ENCODE measurements at regions not wholly inside any gene's neighbourhood (a gene's known extent, or its start where the extent isn't known, plus 50 kb on each side); places are given as distances from the start of the nearest gene placed in this dataset.

GRCh38 chr4:170243662-170244288 is 154.0 kb upstream of the AADAT start (continued):
- no peak for TF ChIP-seq REST (IDR thresholded peaks at IDR 0.05; ENCODE audit: unreplicated experiment)
- TF ChIP-seq EZH2 (IDR thresholded peaks at IDR 0.05; ENCODE audit: low read depth, unreplicated experiment): no peak
- TF ChIP-seq CREB1 (CRISPR knock-in tag; IDR thresholded peaks at IDR 0.05; ENCODE audit: low read depth): no peak
- no peak for TF ChIP-seq ZNF331 (CRISPR knock-in tag; IDR thresholded peaks at IDR 0.05; ENCODE audit: low read depth)
- no peak for TF ChIP-seq ZNF114 (CRISPR knock-in tag; IDR thresholded peaks at IDR 0.05)
- no peak for TF ChIP-seq ETS1 (IDR thresholded peaks at IDR 0.05)

GRCh38 chr4:170242471-170242870 is 152.7 kb upstream of the AADAT start:
- Histone ChIP-seq H3K4me2 (no peak overlapping the region), H2AFZ (no peak overlapping the region), H3K79me2 (replicated peaks; ENCODE audit: insufficient read depth) (no peaks in the 10 kb centered on the region), H3K27me3 (ENCODE audit: insufficient read depth) (no peaks in the 10 kb centered on the region), H3F3A (replicated peaks; ENCODE audit: low read depth) (no peaks in the 10 kb centered on the region), H3K4me3 (no peak overlapping the region), H3K4me1 (ENCODE audit: insufficient read depth) (peaks cover 10% of the 10 kb centered on the region), H4K20me1 (replicated peaks; ENCODE audit: insufficient read depth) (no peaks in the 10 kb centered on the region), H3K9me2 (ENCODE audit: insufficient read depth) (no peaks in the 10 kb centered on the region), H3K27ac (ENCODE audit: low read depth) (no peak overlapping the region), H3K36me3 (ENCODE audit: insufficient read depth) (no peaks in the 10 kb centered on the region; the same call in 1 of the 2 replicates)
- no peak for ATAC-seq
- Mint-ChIP-seq H3K9me3 (no peaks in the 10 kb centered on the region), H3K36me3 (ENCODE audit: low read depth) (no peaks in the 10 kb centered on the region), H3K4me3 (no peak overlapping the region), H3K27ac (no peak overlapping the region), H3K27me3 (ENCODE audit: insufficient read depth, low read depth, poor library complexity) (peaks cover 2% of the 10 kb centered on the region), H3K4me1 (peaks cover 9% of the 10 kb centered on the region)
- no peak for TF ChIP-seq CREB1 (CRISPR knock-in tag; IDR thresholded peaks at IDR 0.05; ENCODE audit: low read depth)
- TF ChIP-seq EZH2 (IDR thresholded peaks at IDR 0.05; ENCODE audit: low read depth, unreplicated experiment): no peak
- TF ChIP-seq REST (IDR thresholded peaks at IDR 0.05; ENCODE audit: unreplicated experiment): no peak
- no peak for DNase-seq (ENCODE audit: low spot score)

Data from GM23338 (cell line).